ENCODE measurements at regions not wholly inside any gene's neighbourhood (a gene's known extent, or its start where the extent isn't known, plus 50 kb on each side); places are given as distances from the start of the nearest gene placed in this dataset.

GRCh38 chr4:148843625-148844024 is 401.4 kb upstream of the NR3C2 start:
- Histone ChIP-seq H3K27me3 (ENCODE audit: control insufficient read depth in 1 of 2, insufficient read depth in 2 of 2, low read length in 2 of 2) (no peaks in the 10 kb centered on the region), H3K9ac (ENCODE audit: insufficient read depth, low read depth, low read length) (no peak overlapping the region), H3K4me2 (ENCODE audit: low read depth, low read length) (no peak overlapping the region), H2AFZ (ENCODE audit: low read length) (no peak overlapping the region), H3K79me2 (ENCODE audit: insufficient read depth, low read length) (no peaks in the 10 kb centered on the region), H3K27ac (ENCODE audit: extremely low read length, insufficient read depth, low read length) (no peak overlapping the region), H4K20me1 (ENCODE audit: insufficient read depth, low read length) (no peaks in the 10 kb centered on the region), H3K36me3 (replicated peaks in 1 of 2; ENCODE audit: control insufficient read depth in 1 of 2, insufficient read depth in 2 of 2, low read length in 2 of 2) (no peaks in the 10 kb centered on the region), H3K4me3 (replicated peaks in 1 of 3; ENCODE audit: insufficient read depth in 1 of 3, low read depth in 2 of 3, low read length in 3 of 3) (no peak overlapping the region), H3K9me3 (ENCODE audit: low read length) (peaks cover 21% of the 10 kb centered on the region), H3K4me1 (ENCODE audit: insufficient read depth, low read length) (no peaks in the 10 kb centered on the region)
- WGBS (ENCODE audit: low lambda C conversion rate), result 4% methylated on average over 3 of the region's 3 CpGs
- TF ChIP-seq ZNF646 (CRISPR knock-in tag; IDR thresholded peaks at IDR 0.05), result no peak
- TF ChIP-seq FOXA3 (CRISPR knock-in tag; IDR thresholded peaks at IDR 0.05), result no peak
- TF ChIP-seq TRIM22 (IDR thresholded peaks at IDR 0.05), result no peak
- no peak for TF ChIP-seq CCDC6 (CRISPR knock-in tag; IDR thresholded peaks at IDR 0.05)
- no peak for TF ChIP-seq PRDM15 (CRISPR knock-in tag; IDR thresholded peaks at IDR 0.05)
- TF ChIP-seq GPN1 (CRISPR knock-in tag; IDR thresholded peaks at IDR 0.05; ENCODE audit: borderline replicate concordance), result no peak
- no peak for TF ChIP-seq ZNF3 (CRISPR knock-in tag; IDR thresholded peaks at IDR 0.05)
- no peak for TF ChIP-seq ZNF329 (CRISPR knock-in tag; IDR thresholded peaks at IDR 0.05; ENCODE audit: low read depth)
- TF ChIP-seq GMEB2 (CRISPR knock-in tag; IDR thresholded peaks at IDR 0.05; ENCODE audit: low read depth), result no peak
- no peak for TF ChIP-seq ZSCAN31 (CRISPR knock-in tag; IDR thresholded peaks at IDR 0.05; ENCODE audit: low read depth)
- no peak for TF ChIP-seq FOXM1 (CRISPR knock-in tag; IDR thresholded peaks at IDR 0.05)
- no peak for TF ChIP-seq KDM6A (CRISPR knock-in tag; IDR thresholded peaks at IDR 0.05; ENCODE audit: low read depth)
- DNase-seq (ENCODE audit: low spot score) (no peak), FAIRE-seq (no peak), ATAC-seq (no peak)
- in situ Hi-C loops (cut with HindIII; ENCODE audit: extremely low pct_ligation_motif_present, low pct_unique_long_range_greater_than_20kb), result no loop called here
- no TSS peak for BruUV-seq (replicated peaks)
- CTCF ChIA-PET (ENCODE audit: low intra/inter-chr PET ratio, low total read pairs), result no interaction called here
- intact Hi-C loops (cut with micrococcal nuclease; ENCODE audit: unreplicated experiment), result no loop called here
- POLR2A ChIA-PET, result no interaction called here

Data from HepG2 (cell line).